ENCODE measurements at regions not wholly inside any gene's neighbourhood (a gene's known extent, or its start where the extent isn't known, plus 50 kb on each side); places are given as distances from the start of the nearest gene placed in this dataset.

DNA sequence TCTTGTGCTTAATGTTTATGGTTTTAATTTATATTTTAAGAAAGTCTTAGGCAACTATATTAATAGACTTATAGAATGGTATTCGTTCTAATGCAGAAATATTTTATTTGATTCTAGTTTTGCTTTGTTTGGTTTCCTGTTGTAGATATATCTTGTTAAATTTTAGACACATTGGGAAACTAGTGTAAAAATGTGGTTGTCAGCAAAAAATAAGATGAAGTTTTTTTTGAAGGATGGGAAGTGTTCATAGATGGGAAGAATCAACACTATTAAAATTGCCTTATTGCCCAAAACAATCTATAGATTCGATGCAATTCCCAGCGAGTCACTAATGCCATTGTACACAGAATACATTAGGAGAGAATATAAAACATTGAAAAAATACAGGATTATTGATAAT, 278.9 kb downstream of the ZWINT start:
- TF ChIP-seq CTCF (IDR thresholded peaks at IDR 0.05; ENCODE audit: insufficient read depth, low read length), result no peak
- TF ChIP-seq GABPA (IDR thresholded peaks at IDR 0.05; ENCODE audit: low read depth), result no peak
- TF ChIP-seq POLR2AphosphoS5 (IDR thresholded peaks at IDR 0.05; ENCODE audit: low read depth), result no peak
- TF ChIP-seq, protein P1, sequence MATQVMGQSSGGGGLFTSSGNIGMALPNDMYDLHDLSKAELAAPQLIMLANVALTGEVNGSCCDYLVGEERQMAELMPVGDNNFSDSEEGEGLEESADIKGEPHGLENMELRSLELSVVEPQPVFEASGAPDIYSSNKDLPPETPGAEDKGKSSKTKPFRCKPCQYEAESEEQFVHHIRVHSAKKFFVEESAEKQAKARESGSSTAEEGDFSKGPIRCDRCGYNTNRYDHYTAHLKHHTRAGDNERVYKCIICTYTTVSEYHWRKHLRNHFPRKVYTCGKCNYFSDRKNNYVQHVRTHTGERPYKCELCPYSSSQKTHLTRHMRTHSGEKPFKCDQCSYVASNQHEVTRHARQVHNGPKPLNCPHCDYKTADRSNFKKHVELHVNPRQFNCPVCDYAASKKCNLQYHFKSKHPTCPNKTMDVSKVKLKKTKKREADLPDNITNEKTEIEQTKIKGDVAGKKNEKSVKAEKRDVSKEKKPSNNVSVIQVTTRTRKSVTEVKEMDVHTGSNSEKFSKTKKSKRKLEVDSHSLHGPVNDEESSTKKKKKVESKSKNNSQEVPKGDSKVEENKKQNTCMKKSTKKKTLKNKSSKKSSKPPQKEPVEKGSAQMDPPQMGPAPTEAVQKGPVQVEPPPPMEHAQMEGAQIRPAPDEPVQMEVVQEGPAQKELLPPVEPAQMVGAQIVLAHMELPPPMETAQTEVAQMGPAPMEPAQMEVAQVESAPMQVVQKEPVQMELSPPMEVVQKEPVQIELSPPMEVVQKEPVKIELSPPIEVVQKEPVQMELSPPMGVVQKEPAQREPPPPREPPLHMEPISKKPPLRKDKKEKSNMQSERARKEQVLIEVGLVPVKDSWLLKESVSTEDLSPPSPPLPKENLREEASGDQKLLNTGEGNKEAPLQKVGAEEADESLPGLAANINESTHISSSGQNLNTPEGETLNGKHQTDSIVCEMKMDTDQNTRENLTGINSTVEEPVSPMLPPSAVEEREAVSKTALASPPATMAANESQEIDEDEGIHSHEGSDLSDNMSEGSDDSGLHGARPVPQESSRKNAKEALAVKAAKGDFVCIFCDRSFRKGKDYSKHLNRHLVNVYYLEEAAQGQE (IDR thresholded peaks at IDR 0.05; ENCODE audit: insufficient replicate concordance, low read depth), result no peak
- TF ChIP-seq SPI1 (IDR thresholded peaks at IDR 0.05; ENCODE audit: borderline replicate concordance, low read depth), result no peak

All from HL-60 (cell line).